ENCODE measurements at regions not wholly inside any gene's neighbourhood (a gene's known extent, or its start where the extent isn't known, plus 50 kb on each side); places are given as distances from the start of the nearest gene placed in this dataset.
"Not testable (repeated sequence)": the region's sequence is repeated elsewhere in the genome, so short reads cannot be mapped to it uniquely, and the experiment has no call there.

- no peak for TF ChIP-seq CTCF (IDR thresholded peaks at IDR 0.05; ENCODE audit: low read depth, low read length, missing control alignments)
- in situ Hi-C loops (cut with HindIII; ENCODE audit: low sequenced_read_pairs): no loop called here
- DNase-seq (ENCODE audit: low read depth): no peak
- H3K4me3 ChIP-seq (ENCODE audit: low read depth, low read length): no peak overlapping the region
Observed at GRCh38 chr13:66089711-66090110, 1140.4 kb downstream of the PCDH9 start.

- H3K4me3 ChIP-seq (ENCODE audit: low read depth, low read length): no peak overlapping the region
- in situ Hi-C loops (cut with HindIII; ENCODE audit: low sequenced_read_pairs): no loop called here
- TF ChIP-seq CTCF (IDR thresholded peaks at IDR 0.05; ENCODE audit: low read depth, low read length, missing control alignments): no peak
- no peak for DNase-seq (ENCODE audit: low read depth)
Observed at GRCh38 chr13:66087269-66087710, 1142.8 kb downstream of the PCDH9 start.

GRCh38 chr13:66077132-66077689 is 1152.9 kb downstream of the PCDH9 start:
- TF ChIP-seq CTCF (IDR thresholded peaks at IDR 0.05; ENCODE audit: low read depth, low read length, missing control alignments): no peak
- H3K4me3 ChIP-seq (ENCODE audit: low read depth, low read length): no peak overlapping the region
- DNase-seq (ENCODE audit: low read depth): no peak
- in situ Hi-C loops (cut with HindIII; ENCODE audit: low sequenced_read_pairs): no loop called here

- H3K4me3 ChIP-seq (ENCODE audit: low read depth, low read length): no peak overlapping the region
- in situ Hi-C loops (cut with HindIII; ENCODE audit: low sequenced_read_pairs): no loop called here
- no peak for DNase-seq (ENCODE audit: low read depth)
- TF ChIP-seq CTCF (IDR thresholded peaks at IDR 0.05; ENCODE audit: low read depth, low read length, missing control alignments): no peak
Observed at GRCh38 chr13:66076417-66076816, 1153.7 kb downstream of the PCDH9 start.

- no peak overlapping the region for H3K4me3 ChIP-seq (ENCODE audit: low read depth, low read length)
- in situ Hi-C loops (cut with HindIII; ENCODE audit: low sequenced_read_pairs): no loop called here
- no peak for TF ChIP-seq CTCF (IDR thresholded peaks at IDR 0.05; ENCODE audit: low read depth, low read length, missing control alignments)
- DNase-seq (ENCODE audit: low read depth): no peak
Observed at GRCh38 chr13:66074018-66074615, 1156.0 kb downstream of the PCDH9 start.

GRCh38 chr13:66072097-66072496 is 1158.0 kb downstream of the PCDH9 start:
- H3K4me3 ChIP-seq (ENCODE audit: low read depth, low read length); in situ Hi-C loops (cut with HindIII; ENCODE audit: low sequenced_read_pairs): not testable (repeated sequence)
- peak; percentile 35 for DNase-seq (ENCODE audit: low read depth)

- no peak overlapping the region for H3K4me3 ChIP-seq (ENCODE audit: low read depth, low read length)
- DNase-seq (ENCODE audit: low read depth): no peak
- no peak for TF ChIP-seq CTCF (IDR thresholded peaks at IDR 0.05; ENCODE audit: low read depth, low read length, missing control alignments)
- in situ Hi-C loops (cut with HindIII; ENCODE audit: low sequenced_read_pairs): no loop called here
Observed at GRCh38 chr13:66071608-66072007, 1158.5 kb downstream of the PCDH9 start.
